CD1c-positive myeloid dendritic cell (primary cell): ENCODE measurements at regions not wholly inside any gene's neighbourhood (a gene's known extent, or its start where the extent isn't known, plus 50 kb on each side); places are given as distances from the start of the nearest gene placed in this dataset.

ENCODE experiments used
- DNase-seq: peaks from one replicate; pipeline ENCODE4 v3.0.0-alpha.2; 2016; ENCODE audit errors: extremely low spot score

- DNase-seq = no peak
These were observed 400.0 kb upstream of the CELF4 start for GRCh38 chr18:37965572-37965970.

GRCh38 chr18:37964885-37965571 is 399.4 kb upstream of the CELF4 start:
- no peak for DNase-seq

- no peak for DNase-seq
These were observed 398.2 kb upstream of the CELF4 start for GRCh38 chr18:37963837-37964236.

- DNase-seq = no peak
These were observed 396.8 kb upstream of the CELF4 start for GRCh38 chr18:37962316-37962966.

GRCh38 chr18:37958499-37958898 is 392.9 kb upstream of the CELF4 start:
- no peak for DNase-seq

GRCh38 chr18:37956902-37957301 is 391.3 kb upstream of the CELF4 start:
- DNase-seq = no peak

GRCh38 chr18:37956020-37956419 is 390.4 kb upstream of the CELF4 start:
- DNase-seq = no peak

- DNase-seq = no peak
These were observed 389.6 kb upstream of the CELF4 start for GRCh38 chr18:37955201-37955600.

GRCh38 chr18:37953876-37954275 is 388.3 kb upstream of the CELF4 start:
- DNase-seq = no peak

- DNase-seq = no peak
These were observed 382.9 kb upstream of the CELF4 start for GRCh38 chr18:37948471-37948870.

GRCh38 chr18:37946324-37946723 is 380.7 kb upstream of the CELF4 start:
- no peak for DNase-seq

- DNase-seq = no peak
These were observed 379.2 kb upstream of the CELF4 start for GRCh38 chr18:37944700-37945270.

GRCh38 chr18:37937287-37937686 is 371.7 kb upstream of the CELF4 start:
- no peak for DNase-seq

- DNase-seq = no peak
These were observed 369.5 kb upstream of the CELF4 start for GRCh38 chr18:37935086-37935485.

- no peak for DNase-seq
These were observed 365.0 kb upstream of the CELF4 start for GRCh38 chr18:37930640-37931039.

GRCh38 chr18:37922162-37922561 is 356.6 kb upstream of the CELF4 start:
- DNase-seq = no peak

- DNase-seq = no peak
These were observed 355.3 kb upstream of the CELF4 start for GRCh38 chr18:37920865-37921264.

GRCh38 chr18:37913051-37913450 is 347.5 kb upstream of the CELF4 start:
- DNase-seq = no peak

GRCh38 chr18:37902344-37902743 is 336.7 kb upstream of the CELF4 start:
- DNase-seq = no peak

- DNase-seq = no peak
These were observed 334.7 kb upstream of the CELF4 start for GRCh38 chr18:37900326-37900725.

- DNase-seq = no peak
These were observed 324.4 kb upstream of the CELF4 start for GRCh38 chr18:37889963-37890362.

- DNase-seq = no peak
These were observed 309.1 kb upstream of the CELF4 start for GRCh38 chr18:37874721-37875120.

- no peak for DNase-seq
These were observed 307.8 kb upstream of the CELF4 start for GRCh38 chr18:37873416-37873815.
